ENCODE measurements at regions not wholly inside any gene's neighbourhood (a gene's known extent, or its start where the extent isn't known, plus 50 kb on each side); places are given as distances from the start of the nearest gene placed in this dataset.
"Not testable (repeated sequence)": the region's sequence is repeated elsewhere in the genome, so short reads cannot be mapped to it uniquely, and the experiment has no call there.

- CTCF ChIA-PET, result no interaction called here
Observed at GRCh38 chr22:22193923-22194322, 50.7 kb upstream of the VPREB1 start.

GRCh38 chr22:22193462-22193861 is 51.1 kb upstream of the VPREB1 start:
- POLR2A ChIA-PET, CTCF ChIA-PET: not testable (repeated sequence)

More at GRCh38 chr22:22193923-22194322, 50.7 kb upstream of the VPREB1 start:
- POLR2A ChIA-PET, result no interaction called here

GRCh38 chr22:22193006-22193405 is 51.6 kb upstream of the VPREB1 start:
- POLR2A ChIA-PET, CTCF ChIA-PET: not testable (repeated sequence)

- POLR2A ChIA-PET, CTCF ChIA-PET: not testable (repeated sequence)
Observed at GRCh38 chr22:22189796-22190195, 54.8 kb upstream of the VPREB1 start.

- CTCF ChIA-PET, POLR2A ChIA-PET: not testable (repeated sequence)
Observed at GRCh38 chr22:22187863-22188262, 56.7 kb upstream of the VPREB1 start.

- CTCF ChIA-PET, result no interaction called here
- POLR2A ChIA-PET, result no interaction called here
Observed at GRCh38 chr22:22187299-22187698, 57.3 kb upstream of the VPREB1 start.

- POLR2A ChIA-PET, result no interaction called here
- CTCF ChIA-PET, result no interaction called here
Observed at GRCh38 chr22:22185844-22186499, 58.6 kb upstream of the VPREB1 start.

GRCh38 chr22:22185217-22185616 is 59.4 kb upstream of the VPREB1 start:
- ChIA-PET CTCF (no interaction called here), POLR2A (no interaction called here)

GRCh38 chr22:22184277-22184807 is 60.2 kb upstream of the VPREB1 start:
- ChIA-PET POLR2A (no interaction called here), CTCF (no interaction called here)

GRCh38 chr22:22182990-22183264 is 61.7 kb upstream of the VPREB1 start:
- ChIA-PET POLR2A (no interaction called here), CTCF (no interaction called here)

- POLR2A ChIA-PET, result no interaction called here
- CTCF ChIA-PET, result no interaction called here
Observed at GRCh38 chr22:22182218-22182989, 62.2 kb upstream of the VPREB1 start.

GRCh38 chr22:22181341-22181850 is 63.2 kb upstream of the VPREB1 start:
- POLR2A ChIA-PET, result no interaction called here

GRCh38 chr22:22180738-22181285 is 63.8 kb upstream of the VPREB1 start:
- CTCF ChIA-PET, result no interaction called here
- POLR2A ChIA-PET, result no interaction called here

More at GRCh38 chr22:22181341-22181850, 63.2 kb upstream of the VPREB1 start:
- CTCF ChIA-PET, result no interaction called here

GRCh38 chr22:22179858-22180257 is 64.7 kb upstream of the VPREB1 start:
- ChIA-PET POLR2A (no interaction called here), CTCF (no interaction called here)

GRCh38 chr22:22178992-22179391 is 65.6 kb upstream of the VPREB1 start:
- CTCF ChIA-PET, result no interaction called here
- POLR2A ChIA-PET, result interaction anchor here (0.6 kb wide), 1 partner anchor 45 kb away, joined by 3 read pairs; no protein-coding TSS in a partner anchor

GRCh38 chr22:22178355-22178965 is 66.1 kb upstream of the VPREB1 start:
- ChIA-PET CTCF (no interaction called here), POLR2A (no interaction called here)

GRCh38 chr22:22176929-22177616 is 67.5 kb upstream of the VPREB1 start:
- POLR2A ChIA-PET, result no interaction called here
- CTCF ChIA-PET, result no interaction called here

GRCh38 chr22:22172896-22173628 is 71.5 kb upstream of the VPREB1 start:
- POLR2A ChIA-PET, CTCF ChIA-PET: not testable (repeated sequence)

GRCh38 chr22:22171357-22172218 is 73.0 kb upstream of the VPREB1 start:
- CTCF ChIA-PET, result no interaction called here
- POLR2A ChIA-PET, result no interaction called here
